ENCODE measurements at regions not wholly inside any gene's neighbourhood (a gene's known extent, or its start where the extent isn't known, plus 50 kb on each side); places are given as distances from the start of the nearest gene placed in this dataset.

- Histone ChIP-seq H3K4me1 (no peaks in the 10 kb centered on the region), H3K4me3 (no peak overlapping the region), H3K36me3 (no peaks in the 10 kb centered on the region), H3K27ac (no peak overlapping the region), H3K9me3 (no peaks in the 10 kb centered on the region), H3K27me3 (no peaks in the 10 kb centered on the region)
- no peak for TF ChIP-seq EP300 (IDR thresholded peaks at IDR 0.05)
- TF ChIP-seq POLR2A (IDR thresholded peaks at IDR 0.05): no peak
- TF ChIP-seq CTCF (IDR thresholded peaks at IDR 0.05): no peak
- TF ChIP-seq POLR2AphosphoS5 (IDR thresholded peaks at IDR 0.05): no peak
- DNase-seq (no peak), ATAC-seq (ENCODE audit: low FRiP score in 2 of 2) (no peak)
- 54 to 55% methylated on average over 5 of the region's 5 CpGs for WGBS, 2 donors
Observed at GRCh38 chr20:55565096-55565773, 440.1 kb downstream of the CBLN4 start.

- ATAC-seq (ENCODE audit: low FRiP score in 2 of 2) (no peak), DNase-seq (no peak)
- Histone ChIP-seq H3K27me3 (no peaks in the 10 kb centered on the region), H3K4me3 (no peak overlapping the region), H3K4me1 (no peaks in the 10 kb centered on the region), H3K9me3 (no peaks in the 10 kb centered on the region), H3K36me3 (no peaks in the 10 kb centered on the region), H3K27ac (no peak overlapping the region)
- WGBS, 2 donors: 69 to 72% methylated on average over 3 of the region's 3 CpGs
- TF ChIP-seq CTCF (IDR thresholded peaks at IDR 0.05): no peak
- no peak for TF ChIP-seq EP300 (IDR thresholded peaks at IDR 0.05)
- no peak for TF ChIP-seq POLR2A (IDR thresholded peaks at IDR 0.05)
- TF ChIP-seq POLR2AphosphoS5 (IDR thresholded peaks at IDR 0.05): no peak
Observed at GRCh38 chr20:55561259-55561658, 444.1 kb downstream of the CBLN4 start.

- Histone ChIP-seq H3K27me3 (no peaks in the 10 kb centered on the region), H3K27ac (no peak overlapping the region), H3K9me3 (no peaks in the 10 kb centered on the region), H3K4me1 (no peaks in the 10 kb centered on the region), H3K4me3 (no peak overlapping the region), H3K36me3 (no peaks in the 10 kb centered on the region)
- 50 to 72% methylated on average over 2 of the region's 2 CpGs for WGBS, 2 donors
- ATAC-seq (ENCODE audit: low FRiP score in 2 of 2): no peak
- DNase-seq: no peak
- TF ChIP-seq CTCF (IDR thresholded peaks at IDR 0.05): no peak
- no peak for TF ChIP-seq EP300 (IDR thresholded peaks at IDR 0.05)
- no peak for TF ChIP-seq POLR2A (IDR thresholded peaks at IDR 0.05)
- no peak for TF ChIP-seq POLR2AphosphoS5 (IDR thresholded peaks at IDR 0.05)
Observed at GRCh38 chr20:55557191-55557590, 448.1 kb downstream of the CBLN4 start.

- TF ChIP-seq EP300 (IDR thresholded peaks at IDR 0.05) (no peak), POLR2AphosphoS5 (IDR thresholded peaks at IDR 0.05) (no peak), POLR2A (IDR thresholded peaks at IDR 0.05) (no peak), CTCF (IDR thresholded peaks at IDR 0.05) (no peak)
Observed at GRCh38 chr20:55555075-55555650, 450.2 kb downstream of the CBLN4 start.

GRCh38 chr20:55544638-55545037 lies 460.7 kb downstream of the CBLN4 start:
- TF ChIP-seq EP300 (IDR thresholded peaks at IDR 0.05) (no peak), POLR2A (IDR thresholded peaks at IDR 0.05) (no peak), POLR2AphosphoS5 (IDR thresholded peaks at IDR 0.05) (no peak), CTCF (IDR thresholded peaks at IDR 0.05) (no peak)
- Histone ChIP-seq H3K9me3 (no peaks in the 10 kb centered on the region), H3K36me3 (no peaks in the 10 kb centered on the region), H3K27ac (no peak overlapping the region), H3K27me3 (no peaks in the 10 kb centered on the region), H3K4me1 (no peaks in the 10 kb centered on the region), H3K4me3 (no peak overlapping the region)
- DNase-seq: no peak
- ATAC-seq (ENCODE audit: low FRiP score in 2 of 2): no peak
- 71 to 75% methylated on average over 4 of the region's 4 CpGs for WGBS, 2 donors

More at GRCh38 chr20:55555075-55555650, 450.2 kb downstream of the CBLN4 start:
- no peak overlapping the region for H3K4me3 ChIP-seq
- no peaks in the 10 kb centered on the region for H3K27me3 ChIP-seq
- H3K9me3 ChIP-seq: no peaks in the 10 kb centered on the region
- no peaks in the 10 kb centered on the region for H3K36me3 ChIP-seq
- WGBS, 2 donors: 72 to 78% methylated on average over 5 of the region's 5 CpGs
- no peak for DNase-seq
- H3K4me1 ChIP-seq: no peaks in the 10 kb centered on the region
- no peak for ATAC-seq (ENCODE audit: low FRiP score in 2 of 2)
- H3K27ac ChIP-seq: no peak overlapping the region
